NCI-H2107 treated with DMSO at 0.1 percent for 48 hours (cell line): ENCODE measurements at regions not wholly inside any gene's neighbourhood (a gene's known extent, or its start where the extent isn't known, plus 50 kb on each side); places are given as distances from the start of the nearest gene placed in this dataset.

Experiments
- DNase-seq: peaks from one replicate; lab custom pipeline; 2025; ENCODE audit not compliant: unreplicated experiment; lab: John Stamatoyannopoulos, UW

- no peak for DNase-seq
These were observed 81.5 kb upstream of the SORBS2 start for GRCh38 chr4:185893500-185893899.

- no peak for DNase-seq
These were observed 82.5 kb upstream of the SORBS2 start for GRCh38 chr4:185894481-185894880.

GRCh38 chr4:185895351-185895750, 83.4 kb upstream of the SORBS2 start:
- DNase-seq: no peak

GRCh38 chr4:185895866-185896265, 83.9 kb upstream of the SORBS2 start:
- no peak for DNase-seq

GRCh38 chr4:185896817-185897488, 85.0 kb upstream of the SORBS2 start:
- no peak for DNase-seq

- no peak for DNase-seq
These were observed 86.4 kb upstream of the SORBS2 start for GRCh38 chr4:185898413-185898812.

GRCh38 chr4:185899833-185900232, 87.8 kb upstream of the SORBS2 start:
- no peak for DNase-seq

GRCh38 chr4:185902654-185903053, 90.7 kb upstream of the SORBS2 start:
- DNase-seq: no peak

GRCh38 chr4:185903205-185903604, 91.2 kb upstream of the SORBS2 start:
- no peak for DNase-seq

GRCh38 chr4:185904381-185904780, 92.4 kb upstream of the SORBS2 start:
- no peak for DNase-seq

GRCh38 chr4:185909972-185910371, 98.0 kb upstream of the SORBS2 start:
- no peak for DNase-seq

- no peak for DNase-seq
These were observed 99.6 kb upstream of the SORBS2 start for GRCh38 chr4:185911556-185912064.

GRCh38 chr4:185912779-185913178, 100.8 kb upstream of the SORBS2 start:
- peak; percentile 39 for DNase-seq

GRCh38 chr4:185914583-185915199, 102.7 kb upstream of the SORBS2 start:
- DNase-seq: no peak

GRCh38 chr4:185915271-185915670, 103.3 kb upstream of the SORBS2 start:
- DNase-seq: no peak

GRCh38 chr4:185915817-185916216, 103.8 kb upstream of the SORBS2 start:
- no peak for DNase-seq

- DNase-seq: no peak
These were observed 104.2 kb upstream of the SORBS2 start for GRCh38 chr4:185916231-185916630.

GRCh38 chr4:185916683-185917082, 104.7 kb upstream of the SORBS2 start:
- no peak for DNase-seq

- DNase-seq: no peak
These were observed 107.1 kb upstream of the SORBS2 start for GRCh38 chr4:185919107-185919506.

GRCh38 chr4:185920171-185920570, 108.2 kb upstream of the SORBS2 start:
- peak; percentile 36 for DNase-seq

GRCh38 chr4:185920691-185921260, 108.8 kb upstream of the SORBS2 start:
- no peak for DNase-seq
